GM11168 (cell line): ENCODE measurements at regions not wholly inside any gene's neighbourhood (a gene's known extent, or its start where the extent isn't known, plus 50 kb on each side); places are given as distances from the start of the nearest gene placed in this dataset.

Experiments
- in situ Hi-C: fragments of 300-500 bp; cut with MboI; formaldehyde crosslinking; loops from one replicate; pipeline ENCODE4 v1.12.0; 2022; ENCODE audit warnings: low sequenced_read_pairs; ENCODE audit not compliant: unreplicated experiment

DNA sequence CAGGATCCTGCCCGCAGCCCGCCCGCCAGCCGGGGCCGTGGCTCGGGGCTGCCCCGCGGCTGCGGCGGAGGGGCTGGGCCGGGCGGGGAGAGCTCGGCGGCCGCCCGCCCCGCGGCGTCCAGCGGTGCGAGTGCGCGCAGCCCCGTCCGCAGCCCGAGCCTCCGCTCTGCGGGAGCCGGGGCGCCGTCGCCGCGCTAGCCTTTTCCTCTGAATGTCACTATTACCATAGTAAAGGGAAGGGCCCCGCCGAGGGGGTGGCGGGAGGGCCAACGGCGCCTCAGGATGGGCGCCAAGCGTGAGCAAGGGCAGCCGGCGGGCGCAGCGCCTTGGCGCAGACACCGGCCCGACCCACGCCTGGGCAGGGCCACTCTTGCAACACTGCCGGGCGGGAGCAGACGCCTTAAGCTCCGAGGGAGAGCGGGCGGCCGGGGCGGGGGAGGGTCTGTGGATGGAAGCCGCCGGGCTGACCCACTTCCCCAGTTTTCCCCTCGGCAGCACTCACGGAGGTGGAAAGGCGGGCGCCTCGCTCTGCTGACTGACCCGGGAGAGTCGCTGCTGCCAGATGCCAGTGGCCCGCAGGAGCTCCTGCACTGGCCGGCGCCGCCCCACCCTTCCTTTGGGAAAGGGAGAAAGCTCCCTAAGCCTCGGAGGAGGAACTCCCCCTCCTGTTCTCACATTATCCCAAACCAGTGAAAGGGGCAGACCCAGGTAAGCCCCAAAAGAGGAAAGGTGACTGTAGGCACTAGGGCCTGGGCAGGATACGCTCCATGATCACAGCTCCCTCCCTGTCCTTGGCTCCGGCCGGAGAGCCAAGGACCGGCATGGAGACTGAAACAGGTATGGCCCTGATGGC is 329.4 kb downstream of the HNRNPD start:
- in situ Hi-C loops = no loop called here

- in situ Hi-C loops = no loop called here
Observed at GRCh38 chr4:82043809-82044137, 330.0 kb downstream of the HNRNPD start.

DNA sequence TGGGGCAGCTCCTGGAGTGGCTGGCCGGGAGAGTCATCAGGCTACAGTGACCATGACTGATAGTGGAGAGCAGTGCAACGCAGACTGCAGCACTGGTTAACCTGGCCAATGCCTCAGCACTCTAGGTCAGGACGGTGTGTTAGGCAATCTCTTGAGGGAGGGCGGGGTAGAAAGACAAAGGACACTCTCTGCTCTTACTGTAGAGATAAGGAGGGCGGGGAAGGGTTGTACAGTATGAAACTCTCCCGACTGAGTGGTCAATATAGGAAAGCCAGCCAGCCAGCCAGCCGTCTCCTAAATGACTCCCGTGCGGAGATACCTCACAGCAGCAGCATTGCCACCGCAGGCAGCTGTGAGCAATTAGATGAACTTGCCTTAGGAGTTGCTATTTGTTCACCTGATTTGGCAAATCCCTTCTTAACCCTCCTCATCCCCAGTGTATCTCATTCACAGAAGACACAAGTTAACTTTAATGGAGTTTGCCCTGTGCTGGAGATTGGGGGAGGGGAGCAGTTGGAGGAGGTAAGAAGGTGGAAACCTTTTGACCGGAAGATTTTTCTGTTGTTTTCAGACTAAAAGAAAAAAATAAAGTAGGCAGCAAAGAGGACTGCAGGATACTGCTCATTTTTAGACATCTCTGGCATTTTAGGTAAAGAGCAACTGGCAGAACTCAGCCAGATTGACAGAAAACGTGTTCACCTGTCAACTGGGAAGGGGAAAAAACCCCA is 330.5 kb downstream of the HNRNPD start:
- in situ Hi-C loops = no loop called here

DNA sequence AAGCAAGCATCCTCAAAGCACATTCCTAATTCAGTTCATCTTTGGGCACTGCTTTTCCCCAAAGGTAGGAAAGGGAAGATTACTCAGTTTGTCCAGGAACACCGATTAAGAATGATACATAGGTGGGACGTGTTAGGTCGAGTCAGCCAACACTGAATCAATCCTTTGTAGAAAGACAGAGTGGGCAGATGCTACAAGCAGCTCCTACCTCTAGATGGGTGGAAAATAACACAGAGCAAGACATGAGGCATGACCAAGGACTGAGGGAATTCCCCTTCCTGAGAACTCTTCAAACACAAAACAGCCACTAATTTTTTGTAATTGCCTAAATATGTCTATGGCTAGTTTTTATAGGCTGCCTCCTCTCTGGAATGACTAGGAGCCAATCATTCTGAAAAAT is 331.7 kb downstream of the HNRNPD start:
- in situ Hi-C loops = no loop called here

DNA sequence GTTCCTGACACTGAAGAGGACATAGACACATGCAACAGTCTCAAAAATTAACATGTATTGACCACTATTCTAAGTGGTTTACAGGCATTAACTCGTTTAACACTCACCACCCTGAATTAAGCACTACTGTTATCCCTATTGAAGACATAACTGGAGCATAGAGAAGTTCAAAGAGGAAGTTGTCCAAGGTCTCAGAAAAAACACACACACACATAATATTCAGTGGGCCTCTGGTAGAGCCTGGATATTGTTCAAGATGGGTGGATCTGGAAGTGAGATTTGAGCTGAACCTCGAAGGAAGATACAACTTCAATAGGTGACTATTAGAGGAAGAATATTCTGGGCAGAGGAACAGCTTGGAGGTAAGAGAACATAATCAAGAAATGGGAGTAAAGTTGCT is 334.9 kb downstream of the HNRNPD start:
- in situ Hi-C loops = no loop called here

GRCh38 chr4:82036181-82036580 is 337.6 kb downstream of the HNRNPD start:
- in situ Hi-C loops = no loop called here

GRCh38 chr4:82034878-82035277 is 338.9 kb downstream of the HNRNPD start:
- in situ Hi-C loops = no loop called here

- in situ Hi-C loops = no loop called here
Observed at GRCh38 chr4:82033862-82034261, 339.9 kb downstream of the HNRNPD start.

DNA sequence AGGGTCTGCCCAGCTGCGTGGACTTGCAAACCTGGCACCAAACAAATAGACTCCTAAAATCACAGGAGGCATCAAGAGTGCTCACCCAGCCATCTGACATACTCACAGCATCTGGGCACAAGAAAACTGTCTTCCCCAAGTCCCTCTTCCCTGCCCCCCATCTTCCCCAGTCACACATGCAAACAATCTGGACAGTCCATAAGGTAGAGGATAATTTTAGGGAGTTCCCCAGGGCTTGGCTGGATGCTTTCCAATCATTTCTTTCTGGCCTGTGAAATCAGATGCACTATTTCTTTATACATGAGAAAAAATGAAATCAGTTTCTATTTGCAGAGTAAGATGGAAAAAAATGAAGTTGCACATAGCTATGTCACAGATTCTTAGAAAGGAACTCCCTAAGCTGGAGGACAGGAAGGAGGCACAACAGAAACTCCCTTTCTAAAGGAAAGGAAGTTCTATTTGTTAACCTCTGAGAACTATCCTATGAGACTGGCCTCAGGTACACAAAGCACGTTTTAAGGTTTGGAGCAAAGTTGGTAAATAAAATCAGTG is 342.3 kb downstream of the HNRNPD start:
- in situ Hi-C loops = no loop called here

DNA sequence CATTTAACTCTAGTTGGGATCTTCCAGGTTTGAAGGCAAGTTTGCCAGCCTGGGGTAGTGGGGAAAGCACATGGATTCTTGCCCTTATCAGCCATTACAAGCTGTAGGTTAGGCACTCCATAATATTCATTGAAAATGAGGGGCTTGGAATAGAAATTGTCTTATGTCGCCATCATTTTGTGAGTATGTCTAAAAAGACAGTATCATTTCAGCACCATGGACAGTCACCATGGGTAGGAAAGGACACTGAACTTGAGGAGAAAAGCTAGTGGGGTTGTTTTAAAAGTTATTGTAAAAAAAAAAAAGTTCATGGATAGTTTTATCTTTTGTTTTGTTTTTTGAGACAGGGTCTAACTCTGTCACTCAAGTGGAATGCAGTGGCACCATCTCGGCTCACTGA is 356.1 kb downstream of the HNRNPD start:
- in situ Hi-C loops = no loop called here

GRCh38 chr4:82005158-82005557 is 368.6 kb downstream of the HNRNPD start:
- in situ Hi-C loops = no loop called here

DNA sequence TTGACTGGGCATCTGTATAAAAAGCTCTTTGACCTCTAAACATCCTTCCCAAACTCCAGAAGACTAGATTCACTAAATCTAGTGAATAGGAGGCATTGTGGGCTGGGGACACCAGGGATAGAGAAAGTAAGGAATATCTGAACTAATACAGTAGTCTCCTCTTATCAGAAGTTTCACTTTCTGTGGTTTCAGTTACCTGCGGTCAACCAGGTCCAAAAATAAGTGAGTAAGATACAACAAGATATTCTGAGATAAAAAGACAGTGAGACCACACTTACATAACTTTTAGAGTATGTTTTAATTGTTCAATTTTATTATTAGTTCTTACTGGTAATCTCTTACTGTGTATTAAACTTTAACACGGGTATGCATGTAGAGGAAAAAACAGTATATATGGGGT is 376.5 kb downstream of the HNRNPD start:
- in situ Hi-C loops = no loop called here

GRCh38 chr4:81990898-81991297 is 382.9 kb downstream of the HNRNPD start:
- in situ Hi-C loops = no loop called here

- in situ Hi-C loops = no loop called here
Observed at GRCh38 chr4:81990211-81990610, 383.6 kb downstream of the HNRNPD start.

- in situ Hi-C loops = no loop called here
Observed at GRCh38 chr4:81989202-81989601, 384.6 kb downstream of the HNRNPD start.

DNA sequence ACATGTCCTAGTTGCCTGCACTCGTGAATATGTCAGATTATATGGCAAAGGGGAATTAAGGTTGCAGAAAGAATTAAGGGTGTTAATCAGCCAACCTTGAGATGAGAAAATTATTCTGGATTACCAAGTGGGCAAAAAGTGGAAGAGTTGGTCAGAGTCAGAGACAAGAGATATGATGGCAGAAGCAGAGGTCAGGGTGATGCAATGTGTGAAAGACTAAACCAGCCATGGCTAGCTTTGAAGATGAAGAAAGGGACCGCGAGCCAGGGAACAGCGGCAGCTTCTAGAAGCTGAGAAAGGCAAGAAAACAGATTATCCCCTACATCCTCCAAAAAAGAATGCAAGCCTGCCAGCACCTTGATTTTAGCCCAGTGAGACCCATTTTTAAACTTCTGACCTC is 385.6 kb downstream of the HNRNPD start:
- in situ Hi-C loops = no loop called here

GRCh38 chr4:81984746-81985145 is 389.0 kb downstream of the HNRNPD start:
- in situ Hi-C loops = no loop called here

GRCh38 chr4:81982846-81983540 is 390.8 kb downstream of the HNRNPD start:
- in situ Hi-C loops = no loop called here

DNA sequence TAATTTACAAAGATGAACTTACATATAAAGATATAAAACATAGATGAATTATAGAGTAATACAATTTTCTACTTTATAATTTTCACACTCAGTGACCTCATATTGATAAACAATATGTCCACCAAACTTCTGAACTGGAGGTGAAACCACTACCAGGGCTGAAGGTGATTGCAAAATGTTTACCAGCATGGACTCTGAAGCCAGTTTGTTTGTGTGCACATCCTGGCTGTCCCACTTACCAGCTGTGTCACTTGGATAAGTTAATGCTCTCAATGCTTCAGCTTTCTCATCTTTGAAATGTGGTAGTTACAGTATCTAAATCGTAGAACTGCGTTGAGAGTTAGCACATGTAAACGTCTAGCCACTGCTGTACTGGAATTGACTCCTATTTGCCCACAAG is 392.6 kb downstream of the HNRNPD start:
- in situ Hi-C loops = no loop called here

DNA sequence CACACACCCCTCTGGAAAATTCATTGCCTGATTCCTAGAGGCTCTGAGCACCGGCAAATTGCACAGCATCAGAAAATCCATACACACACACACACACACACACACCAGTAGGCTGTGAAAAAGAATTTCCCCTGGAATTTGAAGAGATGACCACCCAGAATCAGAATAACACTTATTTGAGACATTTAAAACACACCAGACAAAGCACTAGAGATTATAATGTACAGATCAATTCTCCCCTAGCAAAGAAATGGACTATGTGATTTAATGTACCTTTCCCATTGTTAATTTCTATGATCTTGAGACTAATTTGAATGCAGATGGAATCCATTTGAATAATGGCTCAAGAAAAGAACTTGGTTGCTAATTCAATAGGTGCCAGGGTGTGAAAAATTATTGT is 399.3 kb downstream of the HNRNPD start:
- in situ Hi-C loops = no loop called here
